ENCODE measurements at regions not wholly inside any gene's neighbourhood (a gene's known extent, or its start where the extent isn't known, plus 50 kb on each side); places are given as distances from the start of the nearest gene placed in this dataset.

DNA sequence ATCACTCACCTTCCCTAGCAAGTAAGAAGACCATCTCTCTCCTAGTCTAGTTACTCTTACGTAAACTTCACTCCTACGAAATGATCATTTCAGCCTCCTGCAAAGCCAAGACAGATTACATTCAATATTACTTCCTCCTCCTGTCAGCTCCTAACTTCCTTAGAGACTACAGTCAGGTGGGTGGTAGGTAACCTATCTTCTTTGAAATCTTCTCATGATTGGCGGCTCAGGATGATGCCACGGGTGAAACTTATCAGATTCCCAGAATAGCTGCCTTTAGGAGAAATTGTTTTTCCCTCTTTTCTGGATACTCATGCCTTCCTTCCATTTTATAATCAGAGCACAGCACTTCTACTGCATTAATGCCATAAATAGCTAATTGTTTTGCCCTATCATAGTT is 744.8 kb upstream of the HS3ST1 start:
- Mint-ChIP-seq H3K9me3 (ENCODE audit: insufficient read depth) (no peaks in the 10 kb centered on the region), H3K4me3 (no peak overlapping the region), H3K27me3 (no peaks in the 10 kb centered on the region), H3K27ac (no peak overlapping the region), H3K4me1 (no peaks in the 10 kb centered on the region)
- no peak overlapping the region for H3K27ac ChIP-seq (ENCODE audit: low read length in 2 of 2)
- intact Hi-C loops (cut with micrococcal nuclease): no loop called here
- H2AFZ ChIP-seq (ENCODE audit: insufficient read depth, low read depth, low read length, poor library complexity, severe bottlenecking): no peak overlapping the region
- no peaks in the 10 kb centered on the region for H3K79me2 ChIP-seq (ENCODE audit: control insufficient read depth, insufficient read depth, low read length)
- no peaks in the 10 kb centered on the region for H4K20me1 ChIP-seq (ENCODE audit: control insufficient read depth, insufficient read depth, low read length, poor library complexity, severe bottlenecking)
- H3K4me1 ChIP-seq (ENCODE audit: control insufficient read depth in 2 of 2, insufficient read depth in 2 of 2, low read length in 2 of 2): no peaks in the 10 kb centered on the region
- DNase-seq (no peak), ATAC-seq (ENCODE audit: low read depth) (no peak)
- CTCF ChIA-PET: no interaction called here
- POLR2A ChIA-PET: no interaction called here
- TF ChIP-seq, protein P1, sequence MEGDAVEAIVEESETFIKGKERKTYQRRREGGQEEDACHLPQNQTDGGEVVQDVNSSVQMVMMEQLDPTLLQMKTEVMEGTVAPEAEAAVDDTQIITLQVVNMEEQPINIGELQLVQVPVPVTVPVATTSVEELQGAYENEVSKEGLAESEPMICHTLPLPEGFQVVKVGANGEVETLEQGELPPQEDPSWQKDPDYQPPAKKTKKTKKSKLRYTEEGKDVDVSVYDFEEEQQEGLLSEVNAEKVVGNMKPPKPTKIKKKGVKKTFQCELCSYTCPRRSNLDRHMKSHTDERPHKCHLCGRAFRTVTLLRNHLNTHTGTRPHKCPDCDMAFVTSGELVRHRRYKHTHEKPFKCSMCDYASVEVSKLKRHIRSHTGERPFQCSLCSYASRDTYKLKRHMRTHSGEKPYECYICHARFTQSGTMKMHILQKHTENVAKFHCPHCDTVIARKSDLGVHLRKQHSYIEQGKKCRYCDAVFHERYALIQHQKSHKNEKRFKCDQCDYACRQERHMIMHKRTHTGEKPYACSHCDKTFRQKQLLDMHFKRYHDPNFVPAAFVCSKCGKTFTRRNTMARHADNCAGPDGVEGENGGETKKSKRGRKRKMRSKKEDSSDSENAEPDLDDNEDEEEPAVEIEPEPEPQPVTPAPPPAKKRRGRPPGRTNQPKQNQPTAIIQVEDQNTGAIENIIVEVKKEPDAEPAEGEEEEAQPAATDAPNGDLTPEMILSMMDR (IDR thresholded peaks at IDR 0.05): no peak
- no peak for TF ChIP-seq EZH2 (IDR thresholded peaks at IDR 0.05; ENCODE audit: borderline replicate concordance, insufficient read depth, low read depth, low read length, poor library complexity, severe bottlenecking)
- 70% methylated on average over 4 of the region's 4 CpGs for WGBS (ENCODE audit: insufficient coverage)
- no peaks in the 10 kb centered on the region for H3K9me3 ChIP-seq (ENCODE audit: control extremely low read depth in 1 of 3, control insufficient read depth in 2 of 3, insufficient read depth in 1 of 3, low read length in 2 of 3)
- H3K9ac ChIP-seq (ENCODE audit: low read length): no peak overlapping the region
- H3K27me3 ChIP-seq (replicated peaks in 1 of 4; ENCODE audit: control extremely low read depth in 1 of 4, control insufficient read depth in 3 of 4, insufficient read depth in 4 of 4, low read length in 3 of 4): no peaks in the 10 kb centered on the region
- no peak overlapping the region for H3K4me3 ChIP-seq (ENCODE audit: control extremely low read depth in 1 of 5, extremely low read depth in 1 of 5, insufficient read depth in 1 of 5, low read depth in 2 of 5, low read length in 4 of 5)
- no peak overlapping the region for H3K4me2 ChIP-seq (replicated peaks; ENCODE audit: low read depth, low read length, poor library complexity, severe bottlenecking)
- no peaks in the 10 kb centered on the region for H3K36me3 ChIP-seq (replicated peaks in 1 of 2; ENCODE audit: control extremely low read depth in 1 of 2, control insufficient read depth in 1 of 2, extremely low read depth in 1 of 2, insufficient read depth in 2 of 2, low read length in 1 of 2)

DNA sequence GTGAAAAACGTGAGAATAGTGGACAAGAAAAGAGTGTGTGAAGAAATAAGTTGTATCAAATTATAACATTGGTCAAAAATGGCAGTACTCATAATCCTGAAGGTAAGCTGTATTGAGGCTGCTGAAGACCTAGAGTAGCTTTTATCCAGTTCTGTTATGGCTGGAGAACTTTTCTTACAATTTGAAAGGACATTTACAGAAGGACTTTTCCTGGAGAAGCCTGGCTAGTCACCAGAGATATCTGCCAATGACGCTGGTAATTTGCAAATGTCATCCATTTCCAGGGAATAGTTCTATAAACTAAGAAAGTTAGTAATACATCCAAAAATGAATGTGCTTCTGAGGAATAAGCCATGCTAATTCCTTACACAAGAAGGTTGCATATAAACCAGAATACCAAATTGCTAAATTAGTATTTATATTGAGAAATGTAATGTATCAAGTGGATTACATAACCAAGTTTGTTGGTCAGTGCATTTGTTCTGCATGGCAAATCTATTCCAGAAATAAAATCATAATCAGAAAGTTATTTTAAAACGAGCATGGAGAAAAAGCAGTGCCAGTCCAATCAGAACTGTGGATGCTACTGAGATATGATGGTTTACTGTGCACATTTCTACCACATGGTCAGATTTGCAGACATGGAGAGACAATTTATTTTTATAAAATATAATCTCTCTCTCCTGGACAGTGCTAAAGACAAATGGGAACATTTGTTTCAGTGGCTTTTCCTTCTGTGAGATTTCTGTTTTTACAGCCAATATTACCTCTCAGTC is 743.7 kb upstream of the HS3ST1 start:
- intact Hi-C loops (cut with micrococcal nuclease): no loop called here

More for the DNA sequence above, 743.7 kb upstream of the HS3ST1 start:
- H2AFZ ChIP-seq (ENCODE audit: insufficient read depth, low read depth, low read length, poor library complexity, severe bottlenecking): no peak overlapping the region
- CTCF ChIA-PET: no interaction called here
- no peak overlapping the region for H3K4me2 ChIP-seq (replicated peaks; ENCODE audit: low read depth, low read length, poor library complexity, severe bottlenecking)
- POLR2A ChIA-PET: no interaction called here
- ATAC-seq (ENCODE audit: low read depth) (no peak), DNase-seq (no peak)
- no peaks in the 10 kb centered on the region for H3K9me3 Mint-ChIP-seq (ENCODE audit: insufficient read depth)
- H3K36me3 ChIP-seq (replicated peaks in 1 of 2; ENCODE audit: control extremely low read depth in 1 of 2, control insufficient read depth in 1 of 2, extremely low read depth in 1 of 2, insufficient read depth in 2 of 2, low read length in 1 of 2): no peaks in the 10 kb centered on the region
- H3K79me2 ChIP-seq (ENCODE audit: control insufficient read depth, insufficient read depth, low read length): no peaks in the 10 kb centered on the region
- TF ChIP-seq, protein P1 (IDR thresholded peaks at IDR 0.05): no peak
- TF ChIP-seq EZH2 (IDR thresholded peaks at IDR 0.05; ENCODE audit: borderline replicate concordance, insufficient read depth, low read depth, low read length, poor library complexity, severe bottlenecking): no peak
- no peaks in the 10 kb centered on the region for H3K27me3 ChIP-seq (replicated peaks in 1 of 4; ENCODE audit: control extremely low read depth in 1 of 4, control insufficient read depth in 3 of 4, insufficient read depth in 4 of 4, low read length in 3 of 4)
- no peak overlapping the region for H3K4me3 ChIP-seq (ENCODE audit: control extremely low read depth in 1 of 5, extremely low read depth in 1 of 5, insufficient read depth in 1 of 5, low read depth in 2 of 5, low read length in 4 of 5)
- H3K4me3 Mint-ChIP-seq: no peak overlapping the region
- H4K20me1 ChIP-seq (ENCODE audit: control insufficient read depth, insufficient read depth, low read length, poor library complexity, severe bottlenecking): no peaks in the 10 kb centered on the region
- WGBS (ENCODE audit: insufficient coverage): no CpG with 5 or more reads among the region's 3 CpGs
- H3K27ac ChIP-seq (ENCODE audit: low read length in 2 of 2): no peak overlapping the region
- no peaks in the 10 kb centered on the region for H3K9me3 ChIP-seq (ENCODE audit: control extremely low read depth in 1 of 3, control insufficient read depth in 2 of 3, insufficient read depth in 1 of 3, low read length in 2 of 3)
- no peaks in the 10 kb centered on the region for H3K4me1 Mint-ChIP-seq
- H3K4me1 ChIP-seq (ENCODE audit: control insufficient read depth in 2 of 2, insufficient read depth in 2 of 2, low read length in 2 of 2): no peaks in the 10 kb centered on the region
- no peak overlapping the region for H3K27ac Mint-ChIP-seq
- no peak overlapping the region for H3K9ac ChIP-seq (ENCODE audit: low read length)
- H3K27me3 Mint-ChIP-seq: no peaks in the 10 kb centered on the region

Data from B cell (primary cell).